ENCODE measurements at regions not wholly inside any gene's neighbourhood (a gene's known extent, or its start where the extent isn't known, plus 50 kb on each side); places are given as distances from the start of the nearest gene placed in this dataset.

DNA sequence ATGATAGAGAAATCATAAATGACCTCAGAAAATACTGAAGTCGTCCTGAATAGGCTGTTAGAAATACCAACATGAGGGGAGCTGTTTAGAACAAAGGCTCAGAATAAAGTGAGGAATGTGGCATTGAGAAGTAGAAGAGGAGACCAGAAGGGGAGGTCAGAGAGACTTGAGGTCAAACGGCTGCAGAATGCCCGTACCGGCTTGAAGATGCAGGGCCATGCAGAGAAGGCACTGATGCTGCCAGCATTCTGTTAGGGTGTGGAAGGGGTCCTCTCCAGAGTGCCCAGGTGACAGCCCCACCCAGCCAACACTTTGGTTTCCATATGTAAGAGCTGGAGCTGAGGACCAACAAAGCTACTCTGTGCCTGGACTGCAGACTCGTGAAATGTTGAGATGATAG lies 570.9 kb downstream of the CDH26 start:
- no peak overlapping the region for H3K9ac ChIP-seq (ENCODE audit: low read depth, low read length)
- no peaks in the 10 kb centered on the region for H3K79me1 ChIP-seq (ENCODE audit: low read depth in 1 of 2, low read length in 2 of 2)
- no peak overlapping the region for H3K27ac ChIP-seq (ENCODE audit: insufficient read depth, low read length)
- no peak overlapping the region for H4K91ac ChIP-seq (ENCODE audit: insufficient read depth, low read depth, low read length)
- no peak overlapping the region for H2BK15ac ChIP-seq (ENCODE audit: low read depth, low read length)
- DNase-seq (no peak), ATAC-seq (ENCODE audit: low read depth) (no peak)
- H3K4me2 ChIP-seq (ENCODE audit: low read depth, low read length): no peak overlapping the region
- no peak overlapping the region for H2BK20ac ChIP-seq (ENCODE audit: low read depth, low read length)
- H3K27me3 ChIP-seq (ENCODE audit: control insufficient read depth, insufficient read depth, low read length): no peaks in the 10 kb centered on the region
- no peak overlapping the region for H2AFZ ChIP-seq (replicated peaks; ENCODE audit: low read length, poor library complexity)
- ChIA-PET CTCF (no interaction called here), POLR2A (ENCODE audit: unreplicated experiment) (no interaction called here)
- H4K5ac ChIP-seq (ENCODE audit: low read depth, low read length): no peak overlapping the region
- no peaks in the 10 kb centered on the region for H3K4me1 ChIP-seq (ENCODE audit: control insufficient read depth, insufficient read depth, low read length)
- H3K23ac ChIP-seq (ENCODE audit: low read depth, low read length): no peak overlapping the region
- no peak overlapping the region for H3K56ac ChIP-seq (ENCODE audit: extremely low read depth, insufficient read depth, low read length)
- no peaks in the 10 kb centered on the region for H3K9me1 ChIP-seq (ENCODE audit: insufficient read depth, low read length)
- H2BK5ac ChIP-seq (ENCODE audit: low read depth, low read length, poor library complexity, severe bottlenecking): no peak overlapping the region
- no peak overlapping the region for H2AK9ac ChIP-seq (replicated peaks; ENCODE audit: low read depth, low read length, poor library complexity)
- intact Hi-C loops (cut with micrococcal nuclease) (no loop called here), in situ Hi-C loops (cut with MboI; ENCODE audit: low sequenced_read_pairs) (no loop called here), dilution Hi-C loops (cut with HindIII; ENCODE audit: low sequenced_read_pairs, unreplicated experiment) (no loop called here)
- no peak for TF ChIP-seq BHLHE40 (IDR thresholded peaks at IDR 0.05; ENCODE audit: low read depth, low read length)
- no peak for TF ChIP-seq NFE2L2 (IDR thresholded peaks at IDR 0.05; ENCODE audit: low read depth, low read length)
- TF ChIP-seq CHD1 (IDR thresholded peaks at IDR 0.05; ENCODE audit: low read depth, low read length): no peak
- TF ChIP-seq USF2 (IDR thresholded peaks at IDR 0.05; ENCODE audit: low read depth, low read length): no peak
- no peak for TF ChIP-seq RCOR1 (IDR thresholded peaks at IDR 0.05; ENCODE audit: insufficient replicate concordance, low read length)
- no peak for TF ChIP-seq FOS (IDR thresholded peaks at IDR 0.05; ENCODE audit: low read depth, low read length)
- no peak for TF ChIP-seq CTCF (conservative IDR thresholded peaks at IDR 0.05; ENCODE audit: low read depth, low read length)
- no peak for TF ChIP-seq MAFK (IDR thresholded peaks at IDR 0.05; ENCODE audit: low read depth, low read length)
- no peak for TF ChIP-seq CEBPB (IDR thresholded peaks at IDR 0.05; ENCODE audit: low read depth, low read length)
- no peak for TF ChIP-seq MAZ (IDR thresholded peaks at IDR 0.05; ENCODE audit: borderline replicate concordance, low read depth, low read length)
- TF ChIP-seq MXI1 (IDR thresholded peaks at IDR 0.05; ENCODE audit: borderline replicate concordance, low read depth, low read length): no peak
- TF ChIP-seq SMC3 (IDR thresholded peaks at IDR 0.05; ENCODE audit: low read depth, low read length): no peak
- no peak for TF ChIP-seq POLR2A (IDR thresholded peaks at IDR 0.05; ENCODE audit: low read depth, low read length)
- TF ChIP-seq RFX5 (IDR thresholded peaks at IDR 0.05; ENCODE audit: low read depth, low read length): no peak
- no peak for TF ChIP-seq ELK1 (IDR thresholded peaks at IDR 0.05; ENCODE audit: borderline replicate concordance, low read depth, low read length)
- no peak for TF ChIP-seq RAD21 (IDR thresholded peaks at IDR 0.05; ENCODE audit: low read length)
- H3K14ac ChIP-seq (replicated peaks; ENCODE audit: low read depth, low read length): no peak overlapping the region
- 92% methylated on average over 2 of the region's 5 CpGs; no CpG with 5 or more reads in 1 of the 2 experiments for WGBS, 2 experiments (ENCODE audit: extremely low coverage in 2 of 2, insufficient read length in 1 of 2)
- H3K4me3 ChIP-seq (ENCODE audit: insufficient read depth, low read depth, low read length): no peak overlapping the region
- no peaks in the 10 kb centered on the region for H3K36me3 ChIP-seq (ENCODE audit: control insufficient read depth, insufficient read depth, low read length)
- no TSS peak for BruUV-seq (replicated peaks)
- H3K9me3 ChIP-seq (ENCODE audit: control insufficient read depth, insufficient read depth, low read length): peaks cover 2% of the 10 kb centered on the region
- H3K4ac ChIP-seq (ENCODE audit: low read depth, low read length): no peak overlapping the region
- no peak overlapping the region for H3K18ac ChIP-seq (ENCODE audit: low read depth, low read length)
- no peak overlapping the region for H2AK5ac ChIP-seq (ENCODE audit: low read depth, low read length)
- H4K8ac ChIP-seq (ENCODE audit: low read depth in 2 of 2, low read length in 2 of 2): no peak overlapping the region
- H2BK120ac ChIP-seq (ENCODE audit: low read depth, low read length): no peak overlapping the region
- H4K20me1 ChIP-seq (ENCODE audit: insufficient read depth, low read length): no peaks in the 10 kb centered on the region
